OCI-LY3 (cell line): ENCODE measurements at regions not wholly inside any gene's neighbourhood (a gene's known extent, or its start where the extent isn't known, plus 50 kb on each side); places are given as distances from the start of the nearest gene placed in this dataset.

ENCODE experiments used
- CTCF ChIP-seq: fragments of 200-600, 300-600 bp; sonication (generic); IDR thresholded peaks from 2 replicates; pipeline ENCODE4 v1.5.1; 2014; ENCODE audit warnings: antibody characterized with exemption, low read length, low read depth
- EZH2phosphoT487 ChIP-seq: fragments of 200-600 bp; shearing (Covaris generic); IDR thresholded peaks from 2 replicates; pipeline ENCODE4 v1.6.1; 2018; ENCODE audit warnings: antibody characterized with exemption, mixed run types, low read depth

DNA sequence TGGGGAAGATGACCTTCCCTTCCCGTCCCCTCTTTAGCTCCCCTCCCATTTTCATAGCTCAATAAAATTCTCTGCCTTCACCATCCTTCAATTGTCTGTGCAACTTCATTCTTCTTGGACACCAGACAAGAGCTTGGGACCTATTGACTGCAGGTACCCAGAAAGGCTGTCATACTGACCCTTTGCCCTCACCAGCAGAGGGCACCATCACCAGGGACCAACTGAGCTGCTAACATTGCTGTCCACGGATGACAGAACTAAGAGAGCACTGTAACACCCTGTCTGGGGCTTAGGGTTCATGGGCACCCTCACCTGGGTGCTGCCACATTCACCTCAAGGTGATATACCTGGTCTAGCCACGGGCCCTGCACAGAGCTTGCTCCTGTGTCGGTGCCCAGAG is 141.3 kb upstream of the VCX3B start:
- TF ChIP-seq CTCF, result no peak
- no peak for TF ChIP-seq EZH2phosphoT487
